ENCODE measurements at regions not wholly inside any gene's neighbourhood (a gene's known extent, or its start where the extent isn't known, plus 50 kb on each side); places are given as distances from the start of the nearest gene placed in this dataset.

DNA sequence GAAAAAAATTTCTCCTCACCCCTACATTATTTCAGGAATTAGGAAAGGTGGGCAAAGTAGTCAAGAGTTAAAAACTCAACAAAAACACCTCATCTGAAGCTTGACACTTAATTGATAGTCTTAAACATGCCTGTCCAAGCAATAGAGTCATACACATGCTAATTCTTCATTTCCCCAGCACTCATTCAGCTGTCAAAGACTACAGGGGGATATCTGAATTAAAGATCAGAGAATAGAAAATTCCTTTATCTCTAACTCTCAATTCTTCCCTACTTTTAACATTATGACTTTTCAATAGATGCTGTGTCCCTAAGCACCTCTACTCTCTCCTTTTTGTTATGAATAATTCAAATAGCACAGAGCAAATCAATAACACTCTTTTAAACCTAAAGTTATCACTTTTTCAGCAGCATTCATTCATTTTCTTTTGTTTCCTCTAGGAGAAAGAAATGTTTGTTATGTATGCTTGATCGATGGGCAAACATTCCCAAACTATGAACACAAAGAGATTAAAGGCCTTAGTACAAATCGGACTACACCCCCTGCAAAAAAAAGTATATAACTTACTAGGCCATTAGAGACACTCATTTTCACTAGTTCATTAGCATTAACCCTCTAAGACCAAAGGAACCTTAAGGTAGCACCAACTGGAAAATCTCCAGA is 94.9 kb upstream of the SPTLC3 start:
- FAIRE-seq (no peak), DNase-seq (ENCODE audit: low read depth, low spot score) (no peak)
- Histone ChIP-seq H3K27me3 (ENCODE audit: control insufficient read depth, extremely low read depth, insufficient read depth, low read length) (no peaks in the 10 kb centered on the region), H3K9ac (ENCODE audit: control insufficient read depth, extremely low read depth, insufficient read depth, low read length) (no peak overlapping the region), H3K27ac (ENCODE audit: control insufficient read depth, insufficient read depth, low read length) (no peak overlapping the region), H3K79me2 (ENCODE audit: control insufficient read depth, insufficient read depth, low read length) (no peaks in the 10 kb centered on the region), H3K4me1 (ENCODE audit: control insufficient read depth, extremely low read depth, insufficient read depth, low read length) (no peaks in the 10 kb centered on the region), H3K9me1 (ENCODE audit: control insufficient read depth, extremely low read depth, insufficient read depth, low read length) (no peaks in the 10 kb centered on the region), H3K36me3 (ENCODE audit: control insufficient read depth in 2 of 2, extremely low read depth in 1 of 2, insufficient read depth in 2 of 2, low read length in 2 of 2) (no peaks in the 10 kb centered on the region), H3K4me3 (ENCODE audit: control insufficient read depth in 2 of 3, extremely low read depth in 1 of 3, insufficient read depth in 2 of 3, low read depth in 1 of 3, low read length in 3 of 3) (no peak overlapping the region), H3K4me2 (ENCODE audit: control insufficient read depth, extremely low read depth, insufficient read depth, low read depth, low read length) (no peak overlapping the region), H4K20me1 (ENCODE audit: control insufficient read depth, extremely low read depth, insufficient read depth, low read length) (no peaks in the 10 kb centered on the region), H3K9me3 (ENCODE audit: control insufficient read depth, low read depth, low read length) (no peaks in the 10 kb centered on the region), H2AFZ (ENCODE audit: control insufficient read depth, low read length) (no peak overlapping the region)
- TF ChIP-seq, protein P1, sequence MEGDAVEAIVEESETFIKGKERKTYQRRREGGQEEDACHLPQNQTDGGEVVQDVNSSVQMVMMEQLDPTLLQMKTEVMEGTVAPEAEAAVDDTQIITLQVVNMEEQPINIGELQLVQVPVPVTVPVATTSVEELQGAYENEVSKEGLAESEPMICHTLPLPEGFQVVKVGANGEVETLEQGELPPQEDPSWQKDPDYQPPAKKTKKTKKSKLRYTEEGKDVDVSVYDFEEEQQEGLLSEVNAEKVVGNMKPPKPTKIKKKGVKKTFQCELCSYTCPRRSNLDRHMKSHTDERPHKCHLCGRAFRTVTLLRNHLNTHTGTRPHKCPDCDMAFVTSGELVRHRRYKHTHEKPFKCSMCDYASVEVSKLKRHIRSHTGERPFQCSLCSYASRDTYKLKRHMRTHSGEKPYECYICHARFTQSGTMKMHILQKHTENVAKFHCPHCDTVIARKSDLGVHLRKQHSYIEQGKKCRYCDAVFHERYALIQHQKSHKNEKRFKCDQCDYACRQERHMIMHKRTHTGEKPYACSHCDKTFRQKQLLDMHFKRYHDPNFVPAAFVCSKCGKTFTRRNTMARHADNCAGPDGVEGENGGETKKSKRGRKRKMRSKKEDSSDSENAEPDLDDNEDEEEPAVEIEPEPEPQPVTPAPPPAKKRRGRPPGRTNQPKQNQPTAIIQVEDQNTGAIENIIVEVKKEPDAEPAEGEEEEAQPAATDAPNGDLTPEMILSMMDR (optimal IDR thresholded peaks at IDR 0.05 in 1 of 3, IDR thresholded peaks at IDR 0.05 in 1 of 3, conservative IDR thresholded peaks at IDR 0.05 in 1 of 3; ENCODE audit: extremely low read depth in 1 of 3, insufficient read depth in 2 of 3, low read length in 3 of 3): no peak
- no peak for TF ChIP-seq EZH2 (IDR thresholded peaks at IDR 0.05; ENCODE audit: low read length)
- dilution Hi-C loops (cut with MboI; ENCODE audit: extremely low pct_ligation_motif_present, low sequenced_read_pairs): no loop called here

DNA sequence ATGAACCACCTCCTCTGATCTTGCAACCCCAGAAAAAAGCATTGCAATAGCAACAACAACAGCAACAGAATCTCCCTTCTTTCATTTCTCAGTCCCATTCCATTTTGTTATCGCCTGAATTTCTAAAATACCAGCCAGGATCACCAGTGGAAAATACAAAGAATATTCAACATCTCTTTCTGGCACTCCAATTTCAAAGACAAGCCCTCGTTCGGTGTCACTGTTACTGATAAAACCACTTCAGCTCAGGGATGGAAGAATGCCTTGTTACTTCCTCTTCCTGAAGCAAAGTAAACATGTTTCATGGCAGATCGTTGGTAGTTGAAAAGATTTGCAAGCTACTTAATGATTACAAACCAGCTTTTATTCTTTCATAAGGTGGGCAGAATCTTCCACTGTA is 94.0 kb upstream of the SPTLC3 start:
- Histone ChIP-seq H3K4me3 (ENCODE audit: control insufficient read depth in 2 of 3, extremely low read depth in 1 of 3, insufficient read depth in 2 of 3, low read depth in 1 of 3, low read length in 3 of 3) (no peak overlapping the region), H3K9ac (ENCODE audit: control insufficient read depth, extremely low read depth, insufficient read depth, low read length) (no peak overlapping the region), H3K9me3 (ENCODE audit: control insufficient read depth, low read depth, low read length) (no peaks in the 10 kb centered on the region), H3K27me3 (ENCODE audit: control insufficient read depth, extremely low read depth, insufficient read depth, low read length) (no peaks in the 10 kb centered on the region), H3K36me3 (ENCODE audit: control insufficient read depth in 2 of 2, extremely low read depth in 1 of 2, insufficient read depth in 2 of 2, low read length in 2 of 2) (no peaks in the 10 kb centered on the region), H3K4me2 (ENCODE audit: control insufficient read depth, extremely low read depth, insufficient read depth, low read depth, low read length) (no peak overlapping the region), H4K20me1 (ENCODE audit: control insufficient read depth, extremely low read depth, insufficient read depth, low read length) (no peaks in the 10 kb centered on the region), H3K4me1 (ENCODE audit: control insufficient read depth, extremely low read depth, insufficient read depth, low read length) (no peaks in the 10 kb centered on the region), H3K79me2 (ENCODE audit: control insufficient read depth, insufficient read depth, low read length) (no peaks in the 10 kb centered on the region), H3K27ac (ENCODE audit: control insufficient read depth, insufficient read depth, low read length) (no peak overlapping the region), H3K9me1 (ENCODE audit: control insufficient read depth, extremely low read depth, insufficient read depth, low read length) (no peaks in the 10 kb centered on the region), H2AFZ (ENCODE audit: control insufficient read depth, low read length) (no peak overlapping the region)
- TF ChIP-seq EZH2 (IDR thresholded peaks at IDR 0.05; ENCODE audit: low read length): no peak
- TF ChIP-seq, protein P1 (optimal IDR thresholded peaks at IDR 0.05 in 1 of 3, IDR thresholded peaks at IDR 0.05 in 1 of 3, conservative IDR thresholded peaks at IDR 0.05 in 1 of 3; ENCODE audit: extremely low read depth in 1 of 3, insufficient read depth in 2 of 3, low read length in 3 of 3): no peak
- no peak for DNase-seq (ENCODE audit: low read depth, low spot score)
- dilution Hi-C loops (cut with MboI; ENCODE audit: extremely low pct_ligation_motif_present, low sequenced_read_pairs): no loop called here
- FAIRE-seq: no peak
